GM12878 (cell line): ENCODE measurements at regions not wholly inside any gene's neighbourhood (a gene's known extent, or its start where the extent isn't known, plus 50 kb on each side); places are given as distances from the start of the nearest gene placed in this dataset.

Experiments used
- ATAC-seq: fragments of 200-7000 bp; cut with Tn5 transposase; 3 replicates; pipeline ENCODE4 v1.9.1; 2020; ENCODE audit warnings: mild to moderate bottlenecking, moderate library complexity
- BruUV-seq: library from RNA; stranded (reverse); fragments of 400-500 nt; replicated peaks from 2 replicates; lab custom pipeline; 2021; lab: Mats Ljungman, UMichigan
- CTCF ChIA-PET: fragments of 300-600 bp; sonication (Branson Sonifier 250); formaldehyde crosslinking; extraction: SDS; loops from one replicate; lab custom pipeline; 2021; ENCODE audit warnings: inconsistent platforms; lab: Yijun Ruan, JAX
- POLR2A ChIA-PET: fragments of 350-600 bp; formaldehyde crosslinking; extraction: SDS; loops from one replicate; lab custom pipeline; 2021; ENCODE audit warnings: inconsistent platforms; lab: Charles Lee
- RAD21 ChIA-PET: fragments of 300-600 bp; sonication (Branson Sonifier 250); formaldehyde crosslinking; loops from one replicate; lab custom pipeline; 2023; ENCODE audit warnings: antibody characterized with exemption; ENCODE audit not compliant: unreplicated experiment; lab: Charles Lee
- SMC1A ChIA-PET: fragments of 300-600 bp; sonication (Branson Sonifier 250); formaldehyde crosslinking; loops from one replicate; lab custom pipeline; 2023; ENCODE audit not compliant: unreplicated experiment, uncharacterized antibody; lab: Charles Lee
- DNase-seq: peaks from one replicate; pipeline ENCODE4 v3.0.0-alpha.2; 2011; ENCODE audit warnings: low read depth, low spot score
- FAIRE-seq: peaks from 3 replicates; lab custom pipeline; 2011; peaks lifted over from hg19 to GRCh38; lab: Jason Lieb, UNC
- H2AFZ ChIP-seq: 2 replicates; pipeline ENCODE4 v1.6.0; 2011; ENCODE audit warnings: low read depth, low read length, control low read depth; ENCODE audit not compliant: control insufficient read depth
- H3K27ac ChIP-seq: 2 replicates; pipeline ENCODE4 v1.5.1; 2011; ENCODE audit warnings: control low read depth; ENCODE audit not compliant: control insufficient read depth, insufficient read depth
- H3K27me3 ChIP-seq, 2 experiments: replicated peaks in 1 of 2; 2 replicates each; pipeline versions ENCODE4 v1.6.0 to v1.6.1; 2011; ENCODE audit warnings: low read length in 1 of 2; ENCODE audit not compliant: control insufficient read depth in 2 of 2, insufficient read depth in 2 of 2
- H3K36me3 ChIP-seq, 2 experiments: 2 replicates each; pipeline ENCODE4 v1.5.1; 2011; ENCODE audit warnings: low read length in 1 of 2; ENCODE audit not compliant: control insufficient read depth in 2 of 2, insufficient read depth in 2 of 2
- H3K4me1 ChIP-seq: 2 replicates; pipeline ENCODE4 v1.6.1; 2011; ENCODE audit warnings: mild to moderate bottlenecking, low read length, moderate library complexity, mixed read lengths; ENCODE audit not compliant: control insufficient read depth, insufficient read depth
- H3K4me2 ChIP-seq: 2 replicates; pipeline ENCODE4 v1.6.0; 2011; ENCODE audit warnings: control low read depth; ENCODE audit not compliant: control insufficient read depth, insufficient read depth
- H3K4me3 ChIP-seq: fragments of 200-600 bp; sonication (generic); 2 replicates; pipeline ENCODE4 v1.5.1; 2016
- H3K79me2 ChIP-seq: 2 replicates; pipeline ENCODE4 v1.6.0; 2011; ENCODE audit warnings: low read length; ENCODE audit not compliant: control insufficient read depth, insufficient read depth
- H3K9ac ChIP-seq: 2 replicates; pipeline ENCODE4 v1.8.0; 2011; ENCODE audit warnings: low read length, control low read depth, mixed read lengths; ENCODE audit not compliant: control insufficient read depth, insufficient read depth
- H3K9me3 ChIP-seq: replicated peaks from 3 replicates; pipeline ENCODE4 v1.5.1; 2011; ENCODE audit warnings: mild to moderate bottlenecking, low read length; ENCODE audit not compliant: control insufficient read depth, insufficient read depth
- H4K20me1 ChIP-seq: 2 replicates; pipeline ENCODE4 v1.6.0; 2011; ENCODE audit not compliant: control insufficient read depth, insufficient read depth
- CEBPZ ChIP-seq: fragments of 150-350 bp; IDR thresholded peaks from 2 replicates; pipeline ENCODE4 v1.6.1; 2016; ENCODE audit warnings: low read depth, low read length
- CHD1 ChIP-seq: IDR thresholded peaks from 2 replicates; pipeline ENCODE4 v1.6.1; 2012; ENCODE audit warnings: low read depth, low read length, improper control_type of control experiment
- IKZF1 ChIP-seq: fragments of 450-650 bp; conservative IDR thresholded peaks from 2 replicates; pipeline ENCODE4 v1.6.1; 2017; ENCODE audit warnings: antibody characterized with exemption, mild to moderate bottlenecking
- JUNB ChIP-seq: IDR thresholded peaks from 2 replicates; pipeline ENCODE4 v1.6.1; 2016; ENCODE audit warnings: antibody characterized with exemption, mild to moderate bottlenecking
- MEF2B ChIP-seq: fragments of 450-650 bp; IDR thresholded peaks from 2 replicates; pipeline ENCODE4 v1.6.1; 2018; ENCODE audit warnings: mild to moderate bottlenecking, moderate library complexity; ENCODE audit not compliant: partially characterized antibody, poor library complexity, severe bottlenecking
- MYC ChIP-seq: IDR thresholded peaks from 2 replicates; pipeline ENCODE4 v1.6.1; 2011; ENCODE audit warnings: mild to moderate bottlenecking, low read length, moderate library complexity, inconsistent platforms; ENCODE audit not compliant: insufficient read depth, insufficient replicate concordance, insufficient read length, severe bottlenecking
- NFIC ChIP-seq: IDR thresholded peaks from 2 replicates; pipeline ENCODE4 v1.6.1; 2012; ENCODE audit warnings: low read depth, mild to moderate bottlenecking, inconsistent platforms, low read length, moderate library complexity
- NFYB ChIP-seq: IDR thresholded peaks from 2 replicates; pipeline ENCODE4 v1.6.1; 2011; ENCODE audit warnings: low read depth, mild to moderate bottlenecking, low read length, improper control_type of control experiment, moderate library complexity; ENCODE audit not compliant: insufficient read depth
- PRDM15 ChIP-seq: fragments of 450-650 bp; formaldehyde crosslinking; IDR thresholded peaks from 2 replicates; pipeline ENCODE4 v1.4.0; 2020; ENCODE audit warnings: mild to moderate bottlenecking, moderate library complexity
- RBBP5 ChIP-seq: fragments of 200-600 bp; sonication (generic); conservative IDR thresholded peaks from 2 replicates; pipeline ENCODE4 v1.6.1; 2016
- TBL1XR1 ChIP-seq: IDR thresholded peaks from 2 replicates; pipeline ENCODE4 v1.6.1; 2012; ENCODE audit warnings: low read depth, low read length, improper control_type of control experiment
- ZNF24 ChIP-seq: fragments of 450-650 bp; IDR thresholded peaks from 2 replicates; pipeline ENCODE4 v1.6.1; 2017; ENCODE audit warnings: antibody characterized with exemption, mild to moderate bottlenecking
- WGBS: methylation state at CpG from one replicate; pipeline ENCODE4 v1.1.6; 2016; ENCODE audit warnings: low lambda C conversion rate; ENCODE audit not compliant: insufficient replicate concordance, insufficient coverage; ENCODE audit errors: missing lambda C conversion rate; 5-methylcytosine and 5-hydroxymethylcytosine counted together
- in situ Hi-C: fragments of 300-500 bp; cut with MboI; formaldehyde crosslinking; loops from 9 replicates; pipeline ENCODE4 v1.14.3; 2018; ENCODE audit warnings: mixed read lengths
- intact Hi-C: fragments of 100-400 bp; cut with micrococcal nuclease; formaldehyde crosslinking; loops from one replicate; pipeline ENCODE4 v1.14.2; 2022; ENCODE audit not compliant: unreplicated experiment

DNA sequence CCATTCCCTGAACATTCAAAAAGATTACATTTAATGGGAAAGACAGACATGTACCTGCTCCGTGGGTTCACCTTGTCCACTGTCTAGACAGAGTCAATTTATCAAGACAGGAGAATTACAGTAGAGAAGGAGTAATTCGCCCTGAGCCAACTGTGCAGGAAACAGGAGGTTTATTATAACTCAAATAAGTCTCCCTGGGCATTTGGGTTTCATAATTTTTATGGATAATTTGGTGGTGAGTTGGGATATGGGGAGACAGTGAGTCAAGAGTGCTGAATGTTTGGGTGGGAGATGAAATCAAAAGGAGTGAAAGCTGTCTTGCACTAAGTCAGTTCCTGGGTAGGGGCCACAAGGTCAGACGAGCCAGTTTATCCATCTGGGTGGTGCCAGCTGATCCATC is 165.9 kb upstream of the NAMPT start (continued):
- TF ChIP-seq TBL1XR1, result no peak
- no peak for TF ChIP-seq MEF2B
- TF ChIP-seq, all 136 proteins: peak for 0

DNA sequence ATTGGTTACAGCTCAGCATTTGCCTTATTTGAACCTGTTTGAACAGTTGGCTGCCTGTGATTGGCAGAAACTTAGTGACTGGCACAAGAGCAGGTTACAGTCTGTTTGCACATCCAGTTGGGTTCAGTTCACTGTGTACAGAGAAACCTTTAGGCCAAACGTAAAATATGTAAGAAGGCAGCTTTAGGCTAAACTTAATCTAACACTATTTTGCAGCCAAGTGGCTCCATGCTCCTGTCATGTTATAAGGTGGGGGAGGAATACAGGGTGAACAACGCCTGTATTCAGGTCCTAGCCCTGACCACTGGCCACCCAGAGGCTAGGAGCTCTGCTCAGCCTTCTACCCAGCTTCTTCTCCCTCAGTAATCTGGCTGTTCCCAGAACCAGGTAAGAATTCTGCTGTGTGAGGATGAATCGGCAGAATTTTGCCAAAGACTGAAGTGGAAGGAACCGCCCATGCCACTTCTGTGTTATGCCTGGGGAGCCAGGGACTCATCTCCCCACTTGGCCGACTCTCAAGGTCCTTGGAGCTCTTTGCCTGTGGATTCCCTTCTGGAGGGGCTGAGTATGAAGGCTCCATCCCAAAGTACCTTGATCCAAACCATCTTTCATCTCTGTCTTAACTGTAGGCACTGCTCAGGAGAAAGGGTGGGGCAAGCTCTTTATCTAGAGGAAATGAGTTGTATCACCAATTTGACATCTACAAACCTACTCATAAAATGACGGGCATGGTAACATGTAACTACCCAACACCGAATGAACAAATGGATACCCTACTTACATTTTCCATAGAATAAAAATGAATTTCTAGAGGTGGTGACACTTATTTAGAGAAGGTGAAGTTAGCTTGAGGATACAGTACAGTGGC is 164.4 kb upstream of the NAMPT start:
- no peaks in the 10 kb centered on the region for H3K4me1 ChIP-seq
- no peak overlapping the region for H3K27ac ChIP-seq
- H4K20me1 ChIP-seq, result no peaks in the 10 kb centered on the region
- in situ Hi-C loops (no loop called here), intact Hi-C loops (no loop called here)
- H3K9me3 ChIP-seq, result no peaks in the 10 kb centered on the region; the same call in 1 of the 3 replicates
- ChIA-PET SMC1A (interaction anchor here (0.9 to 3.5 kb wide), 7 partner anchors 10 to 274 kb away, joined by 3 to 20 read pairs (median 4); no protein-coding TSS in a partner anchor), POLR2A (interaction anchor here (0.8 kb wide), 1 partner anchor 91 kb away, joined by 3 read pairs; no protein-coding TSS in a partner anchor), CTCF (interaction anchor here (0.9 to 3.2 kb wide), 6 partner anchors 9 to 275 kb away, joined by 3 to 16 read pairs (median 4); no protein-coding TSS in a partner anchor), RAD21 (interaction anchor here (0.8 to 1.8 kb wide), 2 partner anchors 271 to 273 kb away, joined by 3 to 4 read pairs; no protein-coding TSS in a partner anchor)
- ATAC-seq (no peak), FAIRE-seq (no peak), DNase-seq (no peak)
- 51% methylated on average over 7 of the region's 7 CpGs for WGBS
- no peak overlapping the region for H3K4me2 ChIP-seq
- H3K36me3 ChIP-seq, result no peaks in the 10 kb centered on the region
- H2AFZ ChIP-seq, result peak overlapping the region; percentile 26
- no peaks in the 10 kb centered on the region for H3K27me3 ChIP-seq
- no peaks in the 10 kb centered on the region for H3K79me2 ChIP-seq
- BruUV-seq, result no TSS peak
- no peak overlapping the region for H3K9ac ChIP-seq
- H3K4me3 ChIP-seq, result no peak overlapping the region
- TF ChIP-seq NFIC (no peak), NFYB (no peak), IKZF1 (no peak), ZNF24 (no peak), JUNB (no peak), CHD1 (no peak), RBBP5 (no peak), PRDM15 (CRISPR knock-in tag) (no peak), MYC (no peak), CEBPZ (no peak)
